ENCODE measurements at regions not wholly inside any gene's neighbourhood (a gene's known extent, or its start where the extent isn't known, plus 50 kb on each side); places are given as distances from the start of the nearest gene placed in this dataset.

DNA sequence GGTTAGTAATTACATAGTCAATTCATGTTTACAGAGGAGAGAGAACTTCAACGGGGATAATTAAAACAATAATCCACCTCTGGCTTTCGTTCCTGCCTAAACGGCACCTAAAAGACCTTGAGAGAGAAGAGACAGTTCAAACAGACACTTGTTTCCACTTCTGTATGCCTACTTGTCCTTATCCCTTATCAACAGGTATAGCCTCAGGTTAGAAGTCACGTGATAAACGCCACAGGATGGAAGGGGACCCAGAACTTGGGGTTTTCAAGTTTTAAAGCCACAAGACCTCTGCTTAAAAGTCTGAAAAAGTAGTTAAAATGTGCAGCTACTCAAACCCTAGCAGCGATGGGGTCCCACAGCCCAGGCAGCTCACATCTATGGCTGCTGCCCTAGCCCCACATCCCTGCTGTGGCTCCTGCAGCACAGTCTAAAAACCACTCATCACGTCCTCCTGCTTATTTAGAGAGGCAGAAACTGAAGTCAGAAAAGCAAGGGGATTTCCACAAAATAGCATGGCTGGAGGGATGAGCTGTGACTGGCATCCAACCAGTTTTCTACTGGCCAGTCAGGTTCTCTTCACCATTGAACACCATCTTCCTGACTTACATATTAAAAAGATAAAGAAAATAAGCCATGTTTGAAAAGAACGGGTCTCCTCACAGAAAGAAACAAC lies 51.2 kb upstream of the SEC16B start:
- no peak overlapping the region for H3K4me3 ChIP-seq (ENCODE audit: low read depth, low read length)
- no peak for TF ChIP-seq CTCF (conservative IDR thresholded peaks at IDR 0.05; ENCODE audit: low read depth, low read length)
- DNase-seq (ENCODE audit: low read depth): no peak

GRCh38 chr1:178021950-178022349 lies 52.1 kb upstream of the SEC16B start:
- no peak overlapping the region for H3K4me3 ChIP-seq (ENCODE audit: low read depth, low read length)
- no peak for TF ChIP-seq CTCF (conservative IDR thresholded peaks at IDR 0.05; ENCODE audit: low read depth, low read length)
- no peak for DNase-seq (ENCODE audit: low read depth)

- TF ChIP-seq CTCF (conservative IDR thresholded peaks at IDR 0.05; ENCODE audit: low read depth, low read length): no peak
- H3K4me3 ChIP-seq (ENCODE audit: low read depth, low read length): no peak overlapping the region
- no peak for DNase-seq (ENCODE audit: low read depth)
Measured at GRCh38 chr1:178023181-178023618, 53.3 kb upstream of the SEC16B start.

GRCh38 chr1:178024504-178024903 lies 54.6 kb upstream of the SEC16B start:
- no peak for DNase-seq (ENCODE audit: low read depth)
- TF ChIP-seq CTCF (conservative IDR thresholded peaks at IDR 0.05; ENCODE audit: low read depth, low read length): no peak
- H3K4me3 ChIP-seq (ENCODE audit: low read depth, low read length): no peak overlapping the region

- no peak overlapping the region for H3K4me3 ChIP-seq (ENCODE audit: low read depth, low read length)
- no peak for TF ChIP-seq CTCF (conservative IDR thresholded peaks at IDR 0.05; ENCODE audit: low read depth, low read length)
- no peak for DNase-seq (ENCODE audit: low read depth)
Measured at GRCh38 chr1:178025613-178026356, 55.9 kb upstream of the SEC16B start.

- no peak overlapping the region for H3K4me3 ChIP-seq (ENCODE audit: low read depth, low read length)
- no peak for TF ChIP-seq CTCF (conservative IDR thresholded peaks at IDR 0.05; ENCODE audit: low read depth, low read length)
- DNase-seq (ENCODE audit: low read depth): no peak
Measured at GRCh38 chr1:178028841-178029481, 59.1 kb upstream of the SEC16B start.

Measured in choroid plexus epithelial cell (primary cell).